ENCODE measurements at regions not wholly inside any gene's neighbourhood (a gene's known extent, or its start where the extent isn't known, plus 50 kb on each side); places are given as distances from the start of the nearest gene placed in this dataset.
"Not testable (repeated sequence)": the region's sequence is repeated elsewhere in the genome, so short reads cannot be mapped to it uniquely, and the experiment has no call there.

GRCh38 chr13:50617134-50617721 lies 226.3 kb downstream of the DLEU7 start:
- DNase-seq: no peak

GRCh38 chr13:50618206-50618605 lies 225.3 kb downstream of the DLEU7 start:
- no peak for DNase-seq

- peak; percentile 48 for DNase-seq
Observed at GRCh38 chr13:50626101-50626547, 217.4 kb downstream of the DLEU7 start.

- DNase-seq: no peak
Observed at GRCh38 chr13:50627111-50627510, 216.4 kb downstream of the DLEU7 start.

GRCh38 chr13:50628512-50628911 lies 215.0 kb downstream of the DLEU7 start:
- not testable (repeated sequence) for DNase-seq

- no peak for DNase-seq
Observed at GRCh38 chr13:50629497-50629896, 214.0 kb downstream of the DLEU7 start.

- no peak for DNase-seq
Observed at GRCh38 chr13:50629966-50630365, 213.5 kb downstream of the DLEU7 start.

GRCh38 chr13:50631041-50631440 lies 212.5 kb downstream of the DLEU7 start:
- DNase-seq: no peak

GRCh38 chr13:50634339-50634738 lies 209.2 kb downstream of the DLEU7 start:
- no peak for DNase-seq

GRCh38 chr13:50635504-50635903 lies 208.0 kb downstream of the DLEU7 start:
- no peak for DNase-seq

GRCh38 chr13:50636007-50636704 lies 207.3 kb downstream of the DLEU7 start:
- no peak for DNase-seq

- DNase-seq: no peak
Observed at GRCh38 chr13:50643060-50643459, 200.4 kb downstream of the DLEU7 start.

- DNase-seq: no peak
Observed at GRCh38 chr13:50644081-50644871, 199.2 kb downstream of the DLEU7 start.

GRCh38 chr13:50645092-50645491 lies 198.4 kb downstream of the DLEU7 start:
- peak; percentile 21 for DNase-seq

- no peak for DNase-seq
Observed at GRCh38 chr13:50646070-50646469, 197.4 kb downstream of the DLEU7 start.

GRCh38 chr13:50649211-50649610 lies 194.3 kb downstream of the DLEU7 start:
- DNase-seq: no peak

GRCh38 chr13:50650592-50651504 lies 192.6 kb downstream of the DLEU7 start:
- no peak for DNase-seq

GRCh38 chr13:50651922-50652321 lies 191.6 kb downstream of the DLEU7 start:
- no peak for DNase-seq

- no peak for DNase-seq
Observed at GRCh38 chr13:50654331-50654730, 189.2 kb downstream of the DLEU7 start.

GRCh38 chr13:50661881-50662280 lies 181.6 kb downstream of the DLEU7 start:
- not testable (repeated sequence) for DNase-seq

GRCh38 chr13:50664951-50665350 lies 178.5 kb downstream of the DLEU7 start:
- no peak for DNase-seq

GRCh38 chr13:50668049-50668448 lies 175.4 kb downstream of the DLEU7 start:
- no peak for DNase-seq
